Thyroid gland (tissue), 4 donors: ENCODE measurements at regions not wholly inside any gene's neighbourhood (a gene's known extent, or its start where the extent isn't known, plus 50 kb on each side); places are given as distances from the start of the nearest gene placed in this dataset.

Experiments used
- POLR2A ChIP-seq, 2 donors: fragments of 450-650 bp; IDR thresholded peaks; one replicate each; pipeline ENCODE4 v1.6.1; 2017; ENCODE audit warnings: antibody characterized with exemption in 2 of 2, mild to moderate bottlenecking in 2 of 2, moderate library complexity in 1 of 2
- TF ChIP-seq, protein P1 (sequence below), 6 experiments: fragments of 200-600 bp in 3 of 6; fragments of 450-650 bp in 3 of 6; sonication (generic) in 3 of 6; IDR thresholded peaks; one replicate each; pipeline ENCODE4 v1.5.1; 2016 to 2019; ENCODE audit warnings: antibody characterized with exemption in 6 of 6, mild to moderate bottlenecking in 2 of 6, inconsistent platforms in 1 of 6, moderate library complexity in 1 of 6

DNA sequence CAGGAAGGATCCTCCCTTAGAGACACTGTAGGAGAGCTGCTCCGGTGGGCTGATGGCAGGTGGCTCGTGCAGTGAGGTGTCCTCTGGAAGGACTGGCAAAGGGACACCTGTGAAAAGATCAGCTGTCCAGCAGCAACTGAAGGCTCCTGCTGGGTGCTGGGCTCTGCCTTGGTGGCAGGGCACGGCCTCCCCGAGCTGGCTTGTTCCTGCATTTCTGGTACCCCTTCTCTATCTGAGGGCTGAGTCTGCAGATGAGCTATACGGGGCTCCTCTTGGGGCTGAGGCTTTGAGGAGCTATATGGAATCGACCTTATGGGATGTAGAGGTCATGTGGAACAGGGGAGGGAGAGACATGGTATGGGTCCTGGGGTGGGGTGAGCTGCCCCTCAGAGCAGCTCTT, 875.8 kb downstream of the BRD1 start:
- no peak for TF ChIP-seq POLR2A (IDR thresholded peaks at IDR 0.05)
- TF ChIP-seq, protein P1, sequence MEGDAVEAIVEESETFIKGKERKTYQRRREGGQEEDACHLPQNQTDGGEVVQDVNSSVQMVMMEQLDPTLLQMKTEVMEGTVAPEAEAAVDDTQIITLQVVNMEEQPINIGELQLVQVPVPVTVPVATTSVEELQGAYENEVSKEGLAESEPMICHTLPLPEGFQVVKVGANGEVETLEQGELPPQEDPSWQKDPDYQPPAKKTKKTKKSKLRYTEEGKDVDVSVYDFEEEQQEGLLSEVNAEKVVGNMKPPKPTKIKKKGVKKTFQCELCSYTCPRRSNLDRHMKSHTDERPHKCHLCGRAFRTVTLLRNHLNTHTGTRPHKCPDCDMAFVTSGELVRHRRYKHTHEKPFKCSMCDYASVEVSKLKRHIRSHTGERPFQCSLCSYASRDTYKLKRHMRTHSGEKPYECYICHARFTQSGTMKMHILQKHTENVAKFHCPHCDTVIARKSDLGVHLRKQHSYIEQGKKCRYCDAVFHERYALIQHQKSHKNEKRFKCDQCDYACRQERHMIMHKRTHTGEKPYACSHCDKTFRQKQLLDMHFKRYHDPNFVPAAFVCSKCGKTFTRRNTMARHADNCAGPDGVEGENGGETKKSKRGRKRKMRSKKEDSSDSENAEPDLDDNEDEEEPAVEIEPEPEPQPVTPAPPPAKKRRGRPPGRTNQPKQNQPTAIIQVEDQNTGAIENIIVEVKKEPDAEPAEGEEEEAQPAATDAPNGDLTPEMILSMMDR (IDR thresholded peaks at IDR 0.05): no peak
